ENCODE measurements at regions not wholly inside any gene's neighbourhood (a gene's known extent, or its start where the extent isn't known, plus 50 kb on each side); places are given as distances from the start of the nearest gene placed in this dataset.

GRCh38 chr2:163265562-163265961 lies 427.0 kb upstream of the KCNH7 start:
- TF ChIP-seq CTCF (IDR thresholded peaks at IDR 0.05; ENCODE audit: borderline replicate concordance, extremely low read depth, insufficient read depth): no peak
- Histone ChIP-seq H3K9ac (ENCODE audit: low read length in 3 of 3) (no peak overlapping the region), H3K27ac (ENCODE audit: low read depth in 2 of 2, low read length in 2 of 2) (no peak overlapping the region), H3K27me3 (ENCODE audit: control insufficient read depth, insufficient read depth, low read length) (no peaks in the 10 kb centered on the region), H3K36me3 (ENCODE audit: control insufficient read depth in 2 of 3, insufficient read depth in 3 of 3, low read length in 3 of 3) (no peaks in the 10 kb centered on the region), H3K4me1 (ENCODE audit: control insufficient read depth in 2 of 3, insufficient read depth in 2 of 3, low read depth in 1 of 3, low read length in 3 of 3) (no peaks in the 10 kb centered on the region), H3K4me3 (ENCODE audit: low read length in 3 of 3) (no peak overlapping the region), H3K9me3 (ENCODE audit: control insufficient read depth in 2 of 3, insufficient read depth in 1 of 3, low read length in 3 of 3) (no peaks in the 10 kb centered on the region)
- FAIRE-seq (no peak), DNase-seq (no peak)
- intact Hi-C loops (cut with DNase I): no loop called here

- H3K9me3 ChIP-seq (ENCODE audit: control insufficient read depth in 2 of 3, insufficient read depth in 1 of 3, low read length in 3 of 3): no peaks in the 10 kb centered on the region
- no peak overlapping the region for H3K9ac ChIP-seq (ENCODE audit: low read length in 3 of 3)
- H3K27me3 ChIP-seq (ENCODE audit: control insufficient read depth, insufficient read depth, low read length): no peaks in the 10 kb centered on the region
- no peaks in the 10 kb centered on the region for H3K36me3 ChIP-seq (ENCODE audit: control insufficient read depth in 2 of 3, insufficient read depth in 3 of 3, low read length in 3 of 3)
- intact Hi-C loops (cut with DNase I): no loop called here
- peak in 1 of 5 donors; percentile 1 for DNase-seq
- TF ChIP-seq CTCF (IDR thresholded peaks at IDR 0.05; ENCODE audit: borderline replicate concordance, extremely low read depth, insufficient read depth): no peak
- no peak for FAIRE-seq
- H3K27ac ChIP-seq (ENCODE audit: low read depth in 2 of 2, low read length in 2 of 2): no peak overlapping the region
- H3K4me3 ChIP-seq (ENCODE audit: low read length in 3 of 3): no peak overlapping the region
- no peaks in the 10 kb centered on the region for H3K4me1 ChIP-seq (ENCODE audit: control insufficient read depth in 2 of 3, insufficient read depth in 2 of 3, low read depth in 1 of 3, low read length in 3 of 3)
Measured at GRCh38 chr2:163264341-163264740, 425.8 kb upstream of the KCNH7 start.

DNA sequence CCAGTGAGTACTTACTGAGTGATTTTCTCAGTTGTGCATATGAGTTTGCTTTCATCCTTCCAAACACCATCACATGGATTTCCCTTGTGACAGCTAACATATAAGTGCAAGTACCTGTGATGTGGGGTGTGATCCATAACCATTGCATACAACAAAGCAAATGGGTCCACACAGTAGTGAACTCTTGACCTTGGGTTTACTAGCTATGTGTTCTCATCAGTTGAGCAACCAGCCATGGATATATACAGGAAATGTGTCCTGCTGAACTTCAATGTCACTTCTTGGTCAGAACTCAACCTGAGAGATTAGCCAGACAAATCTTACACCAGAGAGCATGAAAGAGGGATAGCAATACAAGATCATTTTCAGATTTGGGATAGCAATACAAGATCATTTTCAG lies 420.9 kb upstream of the KCNH7 start:
- no peak overlapping the region for H3K27ac ChIP-seq (ENCODE audit: low read depth in 2 of 2, low read length in 2 of 2)
- TF ChIP-seq CTCF (IDR thresholded peaks at IDR 0.05; ENCODE audit: borderline replicate concordance, extremely low read depth, insufficient read depth): no peak
- H3K27me3 ChIP-seq (ENCODE audit: control insufficient read depth, insufficient read depth, low read length): no peaks in the 10 kb centered on the region
- intact Hi-C loops (cut with DNase I): no loop called here
- no peaks in the 10 kb centered on the region for H3K9me3 ChIP-seq (ENCODE audit: control insufficient read depth in 2 of 3, insufficient read depth in 1 of 3, low read length in 3 of 3)
- no peaks in the 10 kb centered on the region for H3K4me1 ChIP-seq (ENCODE audit: control insufficient read depth in 2 of 3, insufficient read depth in 2 of 3, low read depth in 1 of 3, low read length in 3 of 3)
- FAIRE-seq: no peak
- DNase-seq: no peak
- H3K36me3 ChIP-seq (ENCODE audit: control insufficient read depth in 2 of 3, insufficient read depth in 3 of 3, low read length in 3 of 3): no peaks in the 10 kb centered on the region
- H3K9ac ChIP-seq (ENCODE audit: low read length in 3 of 3): no peak overlapping the region
- no peak overlapping the region for H3K4me3 ChIP-seq (ENCODE audit: low read length in 3 of 3)

GRCh38 chr2:163255086-163255485 lies 416.5 kb upstream of the KCNH7 start:
- no peaks in the 10 kb centered on the region for H3K27me3 ChIP-seq (ENCODE audit: control insufficient read depth, insufficient read depth, low read length)
- no peak for FAIRE-seq
- H3K9ac ChIP-seq (ENCODE audit: low read length in 3 of 3): no peak overlapping the region
- H3K4me1 ChIP-seq (ENCODE audit: control insufficient read depth in 2 of 3, insufficient read depth in 2 of 3, low read depth in 1 of 3, low read length in 3 of 3): no peaks in the 10 kb centered on the region
- DNase-seq: no peak
- H3K27ac ChIP-seq (ENCODE audit: low read depth in 2 of 2, low read length in 2 of 2): no peak overlapping the region
- TF ChIP-seq CTCF (IDR thresholded peaks at IDR 0.05; ENCODE audit: borderline replicate concordance, extremely low read depth, insufficient read depth): no peak
- intact Hi-C loops (cut with DNase I): no loop called here
- H3K4me3 ChIP-seq (ENCODE audit: low read length in 3 of 3): no peak overlapping the region
- no peaks in the 10 kb centered on the region for H3K36me3 ChIP-seq (ENCODE audit: control insufficient read depth in 2 of 3, insufficient read depth in 3 of 3, low read length in 3 of 3)
- no peaks in the 10 kb centered on the region for H3K9me3 ChIP-seq (ENCODE audit: control insufficient read depth in 2 of 3, insufficient read depth in 1 of 3, low read length in 3 of 3)
